HL-60 (cell line): ENCODE measurements at regions not wholly inside any gene's neighbourhood (a gene's known extent, or its start where the extent isn't known, plus 50 kb on each side); places are given as distances from the start of the nearest gene placed in this dataset.

ENCODE experiments used
- DNase-seq, 2 experiments: peaks; one replicate each; pipeline ENCODE4 v3.0.0-alpha.2; 2010 to 2020; ENCODE audit warnings: low read depth in 1 of 2, low spot score in 1 of 2
- H3K27ac ChIP-seq: fragments of 250-450 bp; sonication (Bioruptor Pico); replicated peaks from 2 replicates; pipeline ENCODE4 v1.5.1; 2020; ENCODE audit warnings: mild to moderate bottlenecking, moderate library complexity
- H3K27me3 ChIP-seq: fragments of 250-450 bp; sonication (Bioruptor Pico); 2 replicates; pipeline ENCODE4 v1.5.1; 2021; ENCODE audit warnings: mild to moderate bottlenecking, moderate library complexity; ENCODE audit not compliant: insufficient read depth, poor library complexity, severe bottlenecking
- H3K4me3 ChIP-seq: replicated peaks from 2 replicates; pipeline ENCODE4 v1.5.1; 2011; ENCODE audit warnings: mild to moderate bottlenecking, control low read depth, low read length; ENCODE audit not compliant: insufficient read depth
- GABPA ChIP-seq: IDR thresholded peaks from 2 replicates; pipeline ENCODE4 v1.6.1; 2012; ENCODE audit warnings: low read depth
- POLR2AphosphoS5 ChIP-seq: IDR thresholded peaks from 2 replicates; pipeline ENCODE4 v1.6.1; 2012; ENCODE audit warnings: low read depth
- SPI1 ChIP-seq: IDR thresholded peaks from 2 replicates; pipeline ENCODE4 v1.6.1; 2012; ENCODE audit warnings: low read depth, mild to moderate bottlenecking, borderline replicate concordance
- TF ChIP-seq, protein P1 (sequence below): IDR thresholded peaks from 2 replicates; pipeline ENCODE4 v1.6.1; 2012; ENCODE audit warnings: low read depth; ENCODE audit not compliant: insufficient replicate concordance
- TF ChIP-seq, protein P2 (sequence below): IDR thresholded peaks from one replicate; pipeline ENCODE4 v1.5.1; 2011; ENCODE audit warnings: low read length, control low read depth, inconsistent platforms; ENCODE audit not compliant: insufficient read depth

- no peak for DNase-seq
- H3K4me3 ChIP-seq = no peak overlapping the region
- TF ChIP-seq, protein P1, sequence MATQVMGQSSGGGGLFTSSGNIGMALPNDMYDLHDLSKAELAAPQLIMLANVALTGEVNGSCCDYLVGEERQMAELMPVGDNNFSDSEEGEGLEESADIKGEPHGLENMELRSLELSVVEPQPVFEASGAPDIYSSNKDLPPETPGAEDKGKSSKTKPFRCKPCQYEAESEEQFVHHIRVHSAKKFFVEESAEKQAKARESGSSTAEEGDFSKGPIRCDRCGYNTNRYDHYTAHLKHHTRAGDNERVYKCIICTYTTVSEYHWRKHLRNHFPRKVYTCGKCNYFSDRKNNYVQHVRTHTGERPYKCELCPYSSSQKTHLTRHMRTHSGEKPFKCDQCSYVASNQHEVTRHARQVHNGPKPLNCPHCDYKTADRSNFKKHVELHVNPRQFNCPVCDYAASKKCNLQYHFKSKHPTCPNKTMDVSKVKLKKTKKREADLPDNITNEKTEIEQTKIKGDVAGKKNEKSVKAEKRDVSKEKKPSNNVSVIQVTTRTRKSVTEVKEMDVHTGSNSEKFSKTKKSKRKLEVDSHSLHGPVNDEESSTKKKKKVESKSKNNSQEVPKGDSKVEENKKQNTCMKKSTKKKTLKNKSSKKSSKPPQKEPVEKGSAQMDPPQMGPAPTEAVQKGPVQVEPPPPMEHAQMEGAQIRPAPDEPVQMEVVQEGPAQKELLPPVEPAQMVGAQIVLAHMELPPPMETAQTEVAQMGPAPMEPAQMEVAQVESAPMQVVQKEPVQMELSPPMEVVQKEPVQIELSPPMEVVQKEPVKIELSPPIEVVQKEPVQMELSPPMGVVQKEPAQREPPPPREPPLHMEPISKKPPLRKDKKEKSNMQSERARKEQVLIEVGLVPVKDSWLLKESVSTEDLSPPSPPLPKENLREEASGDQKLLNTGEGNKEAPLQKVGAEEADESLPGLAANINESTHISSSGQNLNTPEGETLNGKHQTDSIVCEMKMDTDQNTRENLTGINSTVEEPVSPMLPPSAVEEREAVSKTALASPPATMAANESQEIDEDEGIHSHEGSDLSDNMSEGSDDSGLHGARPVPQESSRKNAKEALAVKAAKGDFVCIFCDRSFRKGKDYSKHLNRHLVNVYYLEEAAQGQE = no peak
- TF ChIP-seq, protein P2, sequence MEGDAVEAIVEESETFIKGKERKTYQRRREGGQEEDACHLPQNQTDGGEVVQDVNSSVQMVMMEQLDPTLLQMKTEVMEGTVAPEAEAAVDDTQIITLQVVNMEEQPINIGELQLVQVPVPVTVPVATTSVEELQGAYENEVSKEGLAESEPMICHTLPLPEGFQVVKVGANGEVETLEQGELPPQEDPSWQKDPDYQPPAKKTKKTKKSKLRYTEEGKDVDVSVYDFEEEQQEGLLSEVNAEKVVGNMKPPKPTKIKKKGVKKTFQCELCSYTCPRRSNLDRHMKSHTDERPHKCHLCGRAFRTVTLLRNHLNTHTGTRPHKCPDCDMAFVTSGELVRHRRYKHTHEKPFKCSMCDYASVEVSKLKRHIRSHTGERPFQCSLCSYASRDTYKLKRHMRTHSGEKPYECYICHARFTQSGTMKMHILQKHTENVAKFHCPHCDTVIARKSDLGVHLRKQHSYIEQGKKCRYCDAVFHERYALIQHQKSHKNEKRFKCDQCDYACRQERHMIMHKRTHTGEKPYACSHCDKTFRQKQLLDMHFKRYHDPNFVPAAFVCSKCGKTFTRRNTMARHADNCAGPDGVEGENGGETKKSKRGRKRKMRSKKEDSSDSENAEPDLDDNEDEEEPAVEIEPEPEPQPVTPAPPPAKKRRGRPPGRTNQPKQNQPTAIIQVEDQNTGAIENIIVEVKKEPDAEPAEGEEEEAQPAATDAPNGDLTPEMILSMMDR = no peak
- TF ChIP-seq SPI1 (no peak), GABPA (no peak), POLR2AphosphoS5 (no peak)
- H3K27ac ChIP-seq = no peak overlapping the region
- no peaks in the 10 kb centered on the region for H3K27me3 ChIP-seq
These were observed 310.5 kb downstream of the S1PR1 start for GRCh38 chr1:101547357-101547756.

DNA sequence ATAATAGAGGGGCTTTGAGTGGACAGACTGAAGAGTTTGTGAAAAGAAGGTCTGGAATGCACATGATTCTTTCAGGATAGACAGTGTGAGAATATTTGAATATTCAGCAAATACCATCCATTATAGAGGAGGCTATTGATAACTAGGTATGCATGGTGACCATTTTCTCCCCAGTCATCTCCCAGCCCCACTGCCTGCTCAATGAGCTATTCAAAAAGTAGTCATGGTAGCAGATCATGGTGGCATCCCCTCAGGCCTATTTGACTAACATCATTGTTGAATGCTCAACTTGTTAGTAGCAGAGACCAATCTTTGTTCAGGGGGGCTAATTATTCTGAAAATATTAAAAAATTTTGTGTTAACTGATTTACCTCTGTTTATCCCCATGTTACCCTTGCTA lies 311.6 kb downstream of the S1PR1 start:
- TF ChIP-seq, protein P1 = no peak
- TF ChIP-seq POLR2AphosphoS5 (no peak), GABPA (no peak), SPI1 (no peak)
- TF ChIP-seq, protein P2 = no peak
- Histone ChIP-seq H3K27ac (no peak overlapping the region), H3K4me3 (no peak overlapping the region), H3K27me3 (no peaks in the 10 kb centered on the region)
- DNase-seq = no peak

DNA sequence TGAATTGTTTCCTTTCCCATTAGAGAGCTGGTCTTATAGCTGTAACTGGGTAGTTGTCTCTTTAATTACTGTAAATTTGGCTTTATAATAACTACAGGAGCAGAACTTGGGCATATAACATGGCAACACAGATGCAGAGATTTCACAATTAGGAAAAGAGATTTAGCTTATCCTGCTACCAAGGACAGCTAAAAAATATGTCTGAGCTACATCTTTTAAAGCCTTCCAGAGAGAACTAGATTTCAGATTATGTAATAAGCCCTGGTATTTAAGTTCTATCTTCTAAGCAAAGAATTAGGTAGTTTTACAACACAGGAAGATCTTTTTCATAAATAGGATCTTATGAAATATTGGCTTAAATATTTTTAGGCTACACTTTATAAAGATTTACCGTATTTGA lies 313.8 kb downstream of the S1PR1 start:
- TF ChIP-seq POLR2AphosphoS5 (no peak), GABPA (no peak), SPI1 (no peak)
- TF ChIP-seq, protein P1 = no peak
- TF ChIP-seq, protein P2 = no peak
- H3K27me3 ChIP-seq = no peaks in the 10 kb centered on the region
- DNase-seq = no peak
- no peak overlapping the region for H3K4me3 ChIP-seq
- no peak overlapping the region for H3K27ac ChIP-seq
